Smooth muscle cell (in vitro differentiated cells): ENCODE measurements at regions not wholly inside any gene's neighbourhood (a gene's known extent, or its start where the extent isn't known, plus 50 kb on each side); places are given as distances from the start of the nearest gene placed in this dataset.

Experiments
- DNase-seq: peaks from one replicate; lab custom pipeline; 2025; ENCODE audit not compliant: unreplicated experiment; lab: John Stamatoyannopoulos, UW
- H2AFZ ChIP-seq: fragments of 200-600 bp; sonication (generic); 2 replicates; pipeline ENCODE4 v1.6.0; 2016; ENCODE audit warnings: antibody characterized with exemption, low read depth, mild to moderate bottlenecking
- H3F3A ChIP-seq: fragments of 200-600 bp; sonication (generic); 2 replicates; pipeline ENCODE4 v1.6.0; 2017; ENCODE audit warnings: antibody characterized with exemption, low read depth
- H3K27ac ChIP-seq: fragments of 200-600 bp; sonication (generic); 2 replicates; pipeline ENCODE4 v1.5.1; 2016; ENCODE audit warnings: low read depth, mild to moderate bottlenecking
- H3K27me3 ChIP-seq: fragments of 200-600 bp; sonication (generic); 2 replicates; pipeline ENCODE4 v1.6.1; 2016; ENCODE audit warnings: low read depth, mild to moderate bottlenecking
- H3K36me3 ChIP-seq: fragments of 200-600 bp; sonication (generic); 2 replicates; pipeline ENCODE4 v1.5.1; 2016; ENCODE audit warnings: low read depth
- H3K4me1 ChIP-seq: fragments of 200-600 bp; sonication (generic); 2 replicates; pipeline ENCODE4 v1.5.1; 2016; ENCODE audit warnings: low read depth
- H3K4me2 ChIP-seq: fragments of 200-600 bp; sonication (generic); 2 replicates; pipeline ENCODE4 v1.6.0; 2016; ENCODE audit warnings: mild to moderate bottlenecking
- H3K4me3 ChIP-seq: fragments of 200-600 bp; sonication (generic); 2 replicates; pipeline ENCODE4 v1.5.1; 2016; ENCODE audit warnings: mild to moderate bottlenecking
- H3K79me2 ChIP-seq: fragments of 200-600 bp; sonication (generic); 2 replicates; pipeline ENCODE4 v1.6.0; 2016; ENCODE audit warnings: low read depth, mild to moderate bottlenecking
- H3K9ac ChIP-seq: fragments of 200-600 bp; sonication (generic); 2 replicates; pipeline ENCODE4 v1.6.0; 2016; ENCODE audit warnings: low read depth
- H3K9me3 ChIP-seq: fragments of 200-600 bp; sonication (generic); replicated peaks from 2 replicates; pipeline ENCODE4 v1.5.1; 2016; ENCODE audit warnings: low read depth
- H4K20me1 ChIP-seq: fragments of 200-600 bp; sonication (generic); 2 replicates; pipeline ENCODE4 v1.6.0; 2016; ENCODE audit warnings: low read depth
- WGBS: methylation state at CpG from one replicate; pipeline ENCODE4 v1.1.7; 2016; ENCODE audit warnings: low lambda C conversion rate; 5-methylcytosine and 5-hydroxymethylcytosine counted together
- TF ChIP-seq, protein P1 (sequence below): fragments of 200-600 bp; sonication (generic); IDR thresholded peaks from 2 replicates; pipeline ENCODE4 v1.5.1; 2017; ENCODE audit warnings: borderline replicate concordance, mild to moderate bottlenecking, antibody characterized with exemption; ENCODE audit not compliant: insufficient read depth, poor library complexity, severe bottlenecking

DNA sequence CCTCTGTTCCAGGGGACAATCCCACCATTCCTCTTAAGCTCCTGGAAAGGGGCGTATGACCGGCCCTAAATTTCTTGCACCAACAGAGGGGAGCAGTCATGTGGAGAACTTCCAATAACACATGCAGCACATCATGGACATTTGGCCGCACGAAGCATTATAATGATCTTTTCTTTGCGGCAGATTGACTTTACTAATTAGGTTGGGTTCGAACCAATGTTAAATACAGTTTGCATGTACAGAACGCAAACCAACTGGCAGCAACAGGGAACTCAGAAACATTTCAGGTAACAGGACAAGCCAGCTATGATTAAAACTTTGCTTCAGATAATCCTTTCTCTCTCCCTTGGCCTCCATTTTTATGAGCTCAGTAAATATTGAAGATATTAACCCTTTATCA is 100.8 kb upstream of the ADPGK start:
- no peaks in the 10 kb centered on the region for H3K27me3 ChIP-seq
- no peaks in the 10 kb centered on the region for H3K36me3 ChIP-seq
- H4K20me1 ChIP-seq, result no peaks in the 10 kb centered on the region
- TF ChIP-seq, protein P1, sequence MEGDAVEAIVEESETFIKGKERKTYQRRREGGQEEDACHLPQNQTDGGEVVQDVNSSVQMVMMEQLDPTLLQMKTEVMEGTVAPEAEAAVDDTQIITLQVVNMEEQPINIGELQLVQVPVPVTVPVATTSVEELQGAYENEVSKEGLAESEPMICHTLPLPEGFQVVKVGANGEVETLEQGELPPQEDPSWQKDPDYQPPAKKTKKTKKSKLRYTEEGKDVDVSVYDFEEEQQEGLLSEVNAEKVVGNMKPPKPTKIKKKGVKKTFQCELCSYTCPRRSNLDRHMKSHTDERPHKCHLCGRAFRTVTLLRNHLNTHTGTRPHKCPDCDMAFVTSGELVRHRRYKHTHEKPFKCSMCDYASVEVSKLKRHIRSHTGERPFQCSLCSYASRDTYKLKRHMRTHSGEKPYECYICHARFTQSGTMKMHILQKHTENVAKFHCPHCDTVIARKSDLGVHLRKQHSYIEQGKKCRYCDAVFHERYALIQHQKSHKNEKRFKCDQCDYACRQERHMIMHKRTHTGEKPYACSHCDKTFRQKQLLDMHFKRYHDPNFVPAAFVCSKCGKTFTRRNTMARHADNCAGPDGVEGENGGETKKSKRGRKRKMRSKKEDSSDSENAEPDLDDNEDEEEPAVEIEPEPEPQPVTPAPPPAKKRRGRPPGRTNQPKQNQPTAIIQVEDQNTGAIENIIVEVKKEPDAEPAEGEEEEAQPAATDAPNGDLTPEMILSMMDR, result no peak
- H3K4me3 ChIP-seq, result no peak overlapping the region
- H3F3A ChIP-seq, result no peaks in the 10 kb centered on the region
- no peak overlapping the region for H3K27ac ChIP-seq
- 94% methylated on average over 7 of the region's 7 CpGs for WGBS
- H3K4me1 ChIP-seq, result no peaks in the 10 kb centered on the region
- DNase-seq, result no peak
- no peak overlapping the region for H3K4me2 ChIP-seq
- peaks cover 3% of the 10 kb centered on the region for H3K9me3 ChIP-seq
- H2AFZ ChIP-seq, result no peak overlapping the region
- no peak overlapping the region for H3K9ac ChIP-seq
- no peaks in the 10 kb centered on the region for H3K79me2 ChIP-seq

DNA sequence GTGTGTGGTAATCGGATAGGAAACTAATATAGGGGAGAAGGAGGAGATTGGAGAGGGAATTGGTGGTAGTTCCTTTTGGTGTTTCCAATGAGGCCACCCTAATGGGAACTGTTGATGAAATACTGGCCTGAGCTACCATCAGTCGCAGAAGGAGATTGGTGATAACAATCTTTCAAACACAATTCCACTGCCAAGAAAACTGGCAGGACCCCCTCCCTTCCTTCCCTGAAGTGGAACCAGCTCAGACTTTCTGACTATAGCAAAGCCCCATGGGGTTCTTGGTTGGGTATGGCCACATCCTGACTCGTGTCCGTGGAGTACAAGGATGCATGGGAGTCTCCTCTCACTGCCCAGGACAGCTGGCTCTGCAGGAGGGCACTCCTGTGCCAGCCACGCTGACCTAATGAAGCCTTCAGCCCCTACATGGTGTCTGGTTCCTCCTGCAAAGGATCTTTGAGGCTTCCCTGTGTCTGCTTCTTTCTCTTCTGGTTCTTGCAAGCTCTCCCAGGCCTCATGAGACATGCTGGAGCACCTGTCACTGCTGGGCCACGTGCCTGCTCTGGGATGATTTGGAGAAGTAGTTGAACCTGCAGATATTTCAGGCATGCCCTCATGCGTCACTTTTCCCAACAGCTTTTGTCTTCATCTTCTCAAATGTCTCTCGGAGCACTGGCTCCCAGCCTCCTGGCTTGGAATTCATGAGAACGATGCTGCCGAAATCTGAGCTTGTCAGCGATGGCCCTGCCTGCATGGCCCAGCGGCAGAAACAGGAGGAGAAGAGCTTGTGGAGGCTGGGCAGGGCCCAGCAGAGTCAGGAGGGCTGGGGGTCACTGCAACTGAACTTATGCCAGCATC is 90.0 kb upstream of the ADPGK start:
- Histone ChIP-seq H3K9ac (no peak overlapping the region), H3K79me2 (no peaks in the 10 kb centered on the region), H2AFZ (no peak overlapping the region), H4K20me1 (no peaks in the 10 kb centered on the region), H3K27ac (no peak overlapping the region), H3K9me3 (no peaks in the 10 kb centered on the region), H3F3A (no peaks in the 10 kb centered on the region), H3K27me3 (peaks cover 17% of the 10 kb centered on the region), H3K4me3 (no peak overlapping the region), H3K36me3 (no peaks in the 10 kb centered on the region), H3K4me2 (no peak overlapping the region), H3K4me1 (no peaks in the 10 kb centered on the region)
- DNase-seq, result no peak
- 88% methylated on average over 12 of the region's 12 CpGs for WGBS
- TF ChIP-seq, protein P1, result no peak

DNA sequence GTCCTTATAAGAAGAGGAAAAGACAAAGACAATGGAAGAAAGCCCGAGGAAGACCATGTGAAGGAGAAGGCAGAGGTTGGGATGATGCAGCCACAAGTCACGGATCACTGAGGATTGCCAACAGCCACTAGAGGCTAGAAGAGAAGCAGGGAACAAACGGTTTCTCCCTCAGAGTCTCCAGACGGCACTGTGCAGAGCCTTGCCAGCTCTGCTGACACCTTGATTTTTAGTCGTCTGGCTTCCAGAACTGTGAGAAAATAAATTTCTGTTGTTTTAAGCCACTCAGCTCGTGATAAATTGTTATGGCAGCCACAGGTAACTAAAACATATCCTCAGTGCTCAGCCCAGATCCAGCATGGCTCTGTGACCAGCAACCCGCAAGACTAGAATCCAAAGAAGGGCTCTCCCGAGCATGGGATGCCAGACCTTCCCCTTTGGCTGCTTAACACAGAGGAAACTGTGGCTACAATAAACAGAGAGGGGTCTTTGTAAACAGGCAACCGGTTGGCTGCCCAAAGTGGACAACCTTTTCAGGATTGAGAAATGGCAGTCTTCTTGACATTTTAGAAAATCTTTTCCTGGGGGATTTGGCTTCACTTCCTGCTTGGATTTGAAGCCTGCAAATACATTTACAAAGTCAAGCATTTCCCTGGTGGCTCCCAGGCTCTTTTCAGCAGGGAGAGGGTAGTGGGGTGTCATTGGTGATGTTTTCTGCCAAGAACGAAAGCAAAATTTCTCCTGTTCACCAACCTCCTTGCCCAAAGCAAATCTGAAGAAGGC is 88.7 kb upstream of the ADPGK start:
- WGBS, result 83% methylated on average over 10 of the region's 10 CpGs

More for the DNA sequence above, 88.7 kb upstream of the ADPGK start:
- no peak overlapping the region for H2AFZ ChIP-seq
- H3K4me3 ChIP-seq, result no peak overlapping the region
- H3K27ac ChIP-seq, result no peak overlapping the region
- no peaks in the 10 kb centered on the region for H3K4me1 ChIP-seq
- H3K9ac ChIP-seq, result no peak overlapping the region
- no peaks in the 10 kb centered on the region for H3K79me2 ChIP-seq
- no peaks in the 10 kb centered on the region for H3K36me3 ChIP-seq
- H3F3A ChIP-seq, result no peaks in the 10 kb centered on the region
- peaks cover 13% of the 10 kb centered on the region for H3K27me3 ChIP-seq
- no peaks in the 10 kb centered on the region for H3K9me3 ChIP-seq
- H3K4me2 ChIP-seq, result no peak overlapping the region
- no peak for DNase-seq
- H4K20me1 ChIP-seq, result no peaks in the 10 kb centered on the region
- TF ChIP-seq, protein P1, result no peak
